GM12873 (cell line): ENCODE measurements at regions not wholly inside any gene's neighbourhood (a gene's known extent, or its start where the extent isn't known, plus 50 kb on each side); places are given as distances from the start of the nearest gene placed in this dataset.

ENCODE experiments used
- TF ChIP-seq, protein P1 (sequence below): IDR thresholded peaks from 2 replicates; pipeline ENCODE4 v1.5.1; 2012; ENCODE audit warnings: low read depth, mild to moderate bottlenecking, moderate library complexity, low read length, control low read depth; ENCODE audit not compliant: insufficient read depth; ENCODE audit errors: missing control alignments

DNA sequence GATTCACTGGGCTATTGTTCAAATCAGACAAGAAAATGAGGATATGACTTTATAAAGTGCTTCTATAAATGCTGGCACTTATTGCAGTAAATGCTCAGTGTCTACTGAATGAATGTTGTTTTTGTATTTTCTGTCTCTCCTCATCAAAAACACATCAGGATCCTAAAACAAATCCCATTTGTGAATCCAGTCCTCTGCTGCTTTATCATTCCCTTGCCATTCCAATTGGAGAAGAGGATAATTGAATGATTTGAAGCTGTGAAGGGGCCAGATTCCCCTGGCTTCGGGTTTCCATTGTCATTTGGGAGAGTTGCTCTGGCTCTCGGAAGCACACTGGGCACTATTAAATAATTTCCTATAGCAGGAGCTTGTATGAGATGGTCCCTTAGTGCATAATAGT is 666.8 kb downstream of the ACTL7B start:
- TF ChIP-seq, protein P1, sequence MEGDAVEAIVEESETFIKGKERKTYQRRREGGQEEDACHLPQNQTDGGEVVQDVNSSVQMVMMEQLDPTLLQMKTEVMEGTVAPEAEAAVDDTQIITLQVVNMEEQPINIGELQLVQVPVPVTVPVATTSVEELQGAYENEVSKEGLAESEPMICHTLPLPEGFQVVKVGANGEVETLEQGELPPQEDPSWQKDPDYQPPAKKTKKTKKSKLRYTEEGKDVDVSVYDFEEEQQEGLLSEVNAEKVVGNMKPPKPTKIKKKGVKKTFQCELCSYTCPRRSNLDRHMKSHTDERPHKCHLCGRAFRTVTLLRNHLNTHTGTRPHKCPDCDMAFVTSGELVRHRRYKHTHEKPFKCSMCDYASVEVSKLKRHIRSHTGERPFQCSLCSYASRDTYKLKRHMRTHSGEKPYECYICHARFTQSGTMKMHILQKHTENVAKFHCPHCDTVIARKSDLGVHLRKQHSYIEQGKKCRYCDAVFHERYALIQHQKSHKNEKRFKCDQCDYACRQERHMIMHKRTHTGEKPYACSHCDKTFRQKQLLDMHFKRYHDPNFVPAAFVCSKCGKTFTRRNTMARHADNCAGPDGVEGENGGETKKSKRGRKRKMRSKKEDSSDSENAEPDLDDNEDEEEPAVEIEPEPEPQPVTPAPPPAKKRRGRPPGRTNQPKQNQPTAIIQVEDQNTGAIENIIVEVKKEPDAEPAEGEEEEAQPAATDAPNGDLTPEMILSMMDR = no peak

DNA sequence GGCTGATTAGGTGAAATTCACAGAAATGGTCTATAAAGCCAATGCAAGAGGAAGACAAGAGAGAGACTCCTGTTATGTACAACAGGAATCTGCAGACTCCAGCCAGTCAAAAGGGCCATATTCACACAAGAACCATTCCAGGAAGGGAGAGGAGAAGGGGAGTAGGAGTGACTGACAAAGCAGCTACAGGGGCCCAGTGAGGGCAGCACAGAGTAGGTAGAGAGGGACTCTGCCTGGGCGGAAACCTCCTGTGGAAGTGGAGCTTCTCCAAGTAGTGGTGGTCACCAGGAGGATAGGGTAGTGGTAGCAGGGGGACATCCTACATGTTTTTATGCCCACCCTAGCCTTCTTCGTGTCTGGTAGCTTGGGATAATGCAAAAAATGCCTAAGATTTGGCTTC is 667.3 kb downstream of the ACTL7B start:
- TF ChIP-seq, protein P1 = no peak

DNA sequence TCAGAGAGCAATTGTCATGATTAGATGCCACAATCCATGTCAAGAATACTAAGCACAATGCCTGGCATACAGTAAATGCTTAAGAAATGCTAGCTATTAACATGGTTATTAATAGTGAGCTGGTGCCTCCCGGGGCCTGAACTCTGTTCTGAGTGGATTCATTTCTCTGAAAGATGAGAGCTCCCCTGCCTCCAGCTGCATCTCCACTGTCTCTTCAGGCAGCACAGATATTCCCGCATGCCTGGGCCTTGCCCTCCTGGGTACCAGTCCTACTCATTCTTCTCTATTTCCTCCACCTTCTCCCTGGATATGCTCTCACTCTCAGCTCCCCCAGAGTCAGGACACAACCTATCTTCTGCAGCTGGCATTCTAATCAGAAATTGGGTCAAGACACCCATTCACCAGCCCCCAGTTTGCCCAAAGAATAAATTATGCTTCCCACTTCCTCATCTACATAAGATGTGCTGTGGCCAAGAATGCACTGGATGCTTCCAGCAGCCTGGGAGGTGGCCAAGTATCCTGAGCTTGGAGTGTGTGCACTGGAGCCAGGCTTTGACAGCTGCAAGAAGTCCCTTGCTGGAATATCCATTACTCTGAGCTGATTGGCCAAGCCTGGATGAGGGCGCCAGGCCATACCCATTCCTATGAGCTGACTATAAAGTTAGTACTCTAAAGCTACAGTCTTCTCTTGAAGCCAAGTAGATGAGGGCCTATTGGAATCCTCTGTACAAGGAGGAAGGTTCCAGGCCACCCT is 669.0 kb downstream of the ACTL7B start:
- TF ChIP-seq, protein P1 = no peak

DNA sequence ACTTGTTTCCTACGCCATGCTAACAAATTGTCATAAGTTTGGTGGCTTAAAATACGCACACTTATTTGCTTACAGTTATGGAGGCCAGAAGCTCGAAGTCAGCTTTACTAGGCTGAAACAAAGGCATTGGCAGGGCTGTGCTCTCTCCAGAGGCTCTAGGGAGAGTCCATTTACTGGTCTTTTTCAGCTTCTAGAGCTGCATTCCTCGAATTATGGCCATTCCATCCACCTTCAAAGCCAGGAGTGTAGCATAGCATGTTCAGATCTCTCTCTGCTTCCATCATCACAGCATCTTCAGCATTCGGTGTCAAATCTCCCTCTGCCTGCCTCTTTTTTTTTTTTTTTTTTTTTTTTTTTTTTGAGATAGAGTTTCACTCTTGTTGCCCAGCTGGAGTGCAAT is 670.2 kb downstream of the ACTL7B start:
- TF ChIP-seq, protein P1 = no peak

DNA sequence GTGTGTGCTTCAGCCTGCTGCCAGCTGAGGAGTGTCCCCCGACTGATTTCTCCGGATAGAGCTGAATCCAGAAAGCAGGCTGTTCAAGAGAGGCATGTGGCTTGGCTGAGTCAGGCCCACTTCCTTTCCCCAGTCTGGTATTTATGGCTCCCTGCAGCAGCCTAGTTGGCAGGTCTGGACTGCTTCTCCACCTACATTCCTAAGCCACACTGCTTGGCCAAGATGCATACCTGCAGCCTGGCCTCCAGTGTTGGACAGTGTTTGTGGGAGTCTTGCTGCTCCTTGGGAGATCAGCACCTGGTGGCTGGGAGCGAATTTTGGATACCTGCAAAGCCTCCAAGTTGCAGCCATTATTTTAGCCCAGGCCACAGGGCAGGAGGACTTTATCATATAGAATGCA is 670.8 kb downstream of the ACTL7B start:
- TF ChIP-seq, protein P1 = no peak

DNA sequence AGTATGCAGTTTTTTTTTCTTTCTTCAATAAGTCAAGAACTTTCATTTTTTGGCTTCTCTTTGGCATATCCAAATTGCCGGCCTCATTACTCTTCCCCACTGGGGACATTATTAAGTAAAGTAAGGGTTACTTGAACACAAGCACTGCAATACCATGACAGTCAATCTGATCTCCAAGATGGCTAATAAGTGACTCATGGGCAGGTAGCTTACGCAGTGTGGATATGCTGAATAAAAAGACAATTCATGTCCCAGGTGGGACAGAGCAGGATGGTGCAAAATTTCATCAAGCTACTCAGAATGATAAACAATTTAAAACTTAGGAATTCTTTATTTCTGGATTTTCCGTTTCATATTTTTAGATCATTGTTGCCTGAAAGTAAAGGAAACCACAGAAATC is 671.8 kb downstream of the ACTL7B start:
- TF ChIP-seq, protein P1 = no peak

DNA sequence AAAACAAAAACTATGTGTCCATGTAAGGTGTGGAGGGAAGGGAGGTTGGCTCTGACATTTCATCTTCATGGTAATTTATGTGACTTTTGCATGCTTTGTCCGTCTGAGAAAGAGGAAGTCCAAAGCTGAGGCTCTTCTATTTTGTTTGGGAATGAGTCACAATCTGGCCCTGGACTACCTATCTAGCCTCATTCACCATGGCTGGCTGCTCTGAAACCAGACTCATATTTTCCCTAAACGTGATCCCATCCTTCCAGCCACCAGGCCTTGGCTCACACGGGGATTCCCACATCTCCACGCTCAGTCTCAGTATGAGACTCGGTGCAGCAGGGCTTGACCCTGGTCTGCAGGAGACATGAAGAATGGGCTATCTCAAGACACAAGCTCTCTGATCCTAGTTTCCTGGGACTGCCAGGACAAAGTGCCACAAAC is 672.8 kb downstream of the ACTL7B start:
- TF ChIP-seq, protein P1 = no peak
